IPS-NIHi7 (cell line): ENCODE measurements at regions not wholly inside any gene's neighbourhood (a gene's known extent, or its start where the extent isn't known, plus 50 kb on each side); places are given as distances from the start of the nearest gene placed in this dataset.
"Not testable (repeated sequence)": the region's sequence is repeated elsewhere in the genome, so short reads cannot be mapped to it uniquely, and the experiment has no call there.

ENCODE experiments used
- DNase-seq: peaks from one replicate; pipeline ENCODE4 v3.0.0; 2012; ENCODE audit warnings: mixed read lengths; ENCODE audit errors: extremely low spot score

DNA sequence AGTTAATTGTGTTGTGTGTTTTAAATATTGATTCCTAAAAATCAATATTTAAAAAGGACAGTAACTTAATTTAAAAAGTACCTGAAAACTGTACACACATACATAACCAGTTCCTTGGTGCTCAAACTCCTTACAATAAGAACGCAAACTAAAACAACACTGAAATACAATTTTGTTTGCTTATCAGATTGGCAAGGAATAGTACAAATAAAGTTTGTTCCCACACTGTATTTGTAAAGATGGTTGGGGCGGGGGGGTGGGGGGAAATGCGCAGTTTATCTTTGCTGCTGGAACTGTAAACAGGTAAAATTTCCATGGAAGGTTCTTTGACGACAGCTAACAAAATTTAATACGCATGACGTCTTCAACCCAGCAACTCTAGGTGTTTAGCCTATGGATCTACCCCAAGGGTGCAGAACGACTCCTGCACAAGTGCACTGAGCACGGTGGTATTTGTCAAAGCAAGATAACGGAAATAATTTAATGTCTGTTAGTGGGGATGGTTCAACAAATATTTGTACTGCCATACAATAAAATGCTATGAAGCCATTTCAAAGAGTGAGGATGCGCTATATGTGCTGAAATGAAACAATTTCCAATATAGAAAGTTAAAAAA is 96.5 kb downstream of the ING1 start:
- no peak for DNase-seq

GRCh38 chr13:110811008-110811720 is 97.7 kb downstream of the ING1 start:
- no peak for DNase-seq

DNA sequence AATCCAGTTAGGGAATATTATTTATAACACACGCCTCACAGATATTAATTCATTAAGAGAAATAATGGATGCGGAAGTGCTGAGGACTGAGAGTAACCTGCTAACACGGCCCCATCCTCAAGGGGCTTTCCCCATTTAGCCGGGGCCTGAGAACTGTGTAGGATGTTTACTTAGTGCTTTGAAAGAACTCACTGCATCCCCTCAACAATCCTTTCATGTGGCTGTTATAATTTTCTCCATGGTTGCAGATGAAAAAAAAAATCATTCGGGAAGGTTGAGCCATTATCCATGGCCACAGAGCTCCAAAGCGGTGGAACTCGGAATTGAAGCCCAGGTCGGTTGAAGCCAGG is 98.2 kb downstream of the ING1 start:
- no peak for DNase-seq

GRCh38 chr13:110812121-110812868 is 98.8 kb downstream of the ING1 start:
- peak; percentile 59 for DNase-seq

DNA sequence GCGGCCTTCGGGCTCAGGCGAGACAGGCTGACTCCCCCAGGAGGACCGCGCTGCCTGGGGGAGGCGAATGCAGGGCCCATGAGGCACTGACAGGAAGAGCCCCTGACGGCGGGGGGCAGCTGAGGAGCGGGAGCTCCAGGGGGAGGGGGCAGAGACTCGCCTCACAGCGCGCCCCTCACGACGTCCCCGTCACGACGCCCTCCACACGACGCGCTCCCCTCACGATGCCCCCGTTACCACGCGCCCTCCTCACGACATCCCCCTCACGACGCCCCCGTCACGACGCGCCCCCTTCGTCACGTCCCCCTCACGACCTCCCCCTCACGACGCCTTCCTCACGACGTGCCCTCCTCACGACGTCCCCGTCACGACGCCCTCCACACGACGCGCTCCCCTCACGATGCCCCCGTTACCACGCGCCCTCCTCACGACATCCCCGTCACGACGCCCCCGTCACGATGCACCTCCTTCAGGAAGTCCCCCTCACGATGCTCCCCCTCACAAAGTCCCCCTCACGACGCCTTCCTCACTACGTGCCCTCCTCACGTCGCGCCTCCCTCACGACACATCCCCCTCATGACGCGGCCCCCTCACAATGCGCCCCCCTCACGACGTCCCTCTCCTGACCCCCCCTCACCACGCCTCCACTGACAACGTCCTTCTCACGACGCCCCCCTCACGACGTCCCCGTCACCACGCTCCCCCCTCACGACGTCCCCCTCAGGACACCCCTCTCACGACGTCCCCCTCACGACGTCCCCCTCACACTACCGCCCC is 99.6 kb downstream of the ING1 start:
- DNase-seq = no peak

- DNase-seq = no peak
Observed at GRCh38 chr13:110813646-110814624, 100.4 kb downstream of the ING1 start.

GRCh38 chr13:110815471-110816204 is 99.2 kb downstream of the ANKRD10 start:
- no peak for DNase-seq

DNA sequence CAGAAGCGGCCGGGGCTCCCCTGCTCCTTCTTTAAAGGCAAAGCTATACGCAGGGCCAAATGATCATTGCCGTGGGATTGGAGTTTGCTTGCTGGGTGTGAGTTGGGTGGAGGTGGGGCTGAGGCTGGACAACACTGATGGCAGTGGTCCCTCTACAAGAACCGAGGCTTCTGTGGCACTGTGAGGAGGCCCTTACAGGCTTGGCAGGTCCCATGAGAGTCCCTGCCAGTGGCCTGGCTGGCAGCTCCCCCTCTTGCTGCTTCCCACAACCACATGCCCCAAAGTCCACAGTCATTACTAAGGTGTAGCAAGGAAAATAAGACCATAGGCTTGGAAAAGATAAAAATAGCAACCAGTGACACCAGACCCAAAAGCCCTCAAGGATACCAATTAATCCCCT is 98.4 kb downstream of the ANKRD10 start:
- DNase-seq = no peak

GRCh38 chr13:110817143-110817542 is 97.7 kb downstream of the ANKRD10 start:
- DNase-seq = no peak

DNA sequence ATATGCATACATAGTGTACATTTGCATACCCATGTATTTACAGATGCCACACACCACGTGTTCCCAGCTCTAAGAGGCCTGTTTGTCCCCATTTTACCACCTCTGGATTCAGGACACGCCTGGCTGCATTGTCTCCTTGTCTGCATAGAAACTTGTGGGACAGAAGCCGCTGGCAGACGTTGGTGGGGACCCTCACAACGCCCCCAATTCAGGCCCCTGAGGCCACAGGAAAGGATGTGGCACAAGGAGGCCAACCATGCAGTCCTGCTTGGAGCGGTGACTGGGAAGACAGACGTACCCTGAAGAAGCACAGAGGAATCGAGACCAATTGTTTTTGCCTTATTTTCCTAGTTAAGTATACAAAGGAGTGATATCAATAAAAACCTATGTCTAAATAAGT is 96.1 kb downstream of the ANKRD10 start:
- no peak for DNase-seq

- peak; percentile 94 for DNase-seq
Observed at GRCh38 chr13:110819203-110820014, 95.5 kb downstream of the ANKRD10 start.

DNA sequence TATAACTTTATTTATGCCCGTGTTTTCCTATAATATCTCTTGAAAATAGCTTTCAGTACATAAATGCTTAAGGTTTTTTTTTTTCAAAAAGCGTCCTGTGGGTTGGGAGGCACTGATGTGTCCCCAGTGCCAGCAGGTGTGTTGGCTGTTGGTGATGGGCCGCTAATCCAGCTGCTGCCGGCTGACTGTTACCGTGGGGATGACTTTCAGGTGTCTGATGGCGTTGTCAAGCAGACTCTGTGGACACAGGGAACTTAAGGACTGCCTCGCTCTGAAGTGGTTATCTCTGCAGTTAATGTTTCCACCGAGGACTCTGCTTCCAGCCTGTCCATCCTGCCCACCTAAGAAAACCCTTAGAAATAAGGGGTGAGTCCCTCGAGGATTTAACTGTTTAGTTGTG is 94.5 kb downstream of the ANKRD10 start:
- DNase-seq = no peak

GRCh38 chr13:110821837-110822668 is 92.8 kb downstream of the ANKRD10 start:
- not testable (repeated sequence) for DNase-seq

- no peak for DNase-seq
Observed at GRCh38 chr13:110822669-110822945, 92.3 kb downstream of the ANKRD10 start.

- DNase-seq = no peak
Observed at GRCh38 chr13:110824702-110825300, 90.1 kb downstream of the ANKRD10 start.

DNA sequence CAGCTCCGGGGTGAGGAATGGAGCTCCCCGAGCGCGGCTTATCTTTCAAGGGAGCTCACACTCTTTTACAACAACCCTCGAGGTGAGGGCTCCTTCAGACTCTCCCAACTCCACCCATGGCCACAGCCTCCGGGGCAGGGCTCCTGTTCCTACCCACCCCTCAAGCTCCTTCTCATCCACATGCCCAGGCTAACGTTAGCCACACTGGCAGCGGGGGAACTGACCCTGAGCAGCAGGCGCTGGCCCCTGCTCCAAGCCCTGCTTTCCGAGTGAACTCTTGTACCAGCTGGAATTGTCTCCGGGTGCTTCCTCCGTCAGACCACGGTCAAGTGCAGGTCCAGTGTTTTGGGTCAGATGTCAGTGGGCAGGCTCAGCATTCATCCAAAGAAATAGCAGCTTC is 89.4 kb downstream of the ANKRD10 start:
- DNase-seq = no peak

- no peak for DNase-seq
Observed at GRCh38 chr13:110826101-110826500, 88.8 kb downstream of the ANKRD10 start.
